H9 (cell line): ENCODE measurements at regions not wholly inside any gene's neighbourhood (a gene's known extent, or its start where the extent isn't known, plus 50 kb on each side); places are given as distances from the start of the nearest gene placed in this dataset.

ENCODE experiments used
- DNase-seq: peaks from one replicate; pipeline ENCODE4 v3.0.0-alpha.2; 2017
- H2AFZ ChIP-seq: one replicate; pipeline ENCODE4 v1.6.1; 2013; ENCODE audit warnings: mild to moderate bottlenecking, low read length, control low read depth, moderate library complexity
- H2AK5ac ChIP-seq: 2 replicates; pipeline ENCODE4 v1.6.1; 2013; ENCODE audit warnings: low read length, control low read depth, mixed read lengths; ENCODE audit not compliant: insufficient read length
- H2BK120ac ChIP-seq: one replicate; pipeline ENCODE4 v1.6.1; 2013; ENCODE audit warnings: low read depth, mild to moderate bottlenecking, low read length, control low read depth, inconsistent platforms; ENCODE audit not compliant: poor library complexity, severe bottlenecking
- H2BK12ac ChIP-seq: 2 replicates; pipeline ENCODE4 v1.6.1; 2013; ENCODE audit warnings: low read length, control low read depth, mixed read lengths, low read depth; ENCODE audit not compliant: insufficient read length
- H2BK15ac ChIP-seq: 2 replicates; pipeline ENCODE4 v1.6.1; 2013; ENCODE audit warnings: low read depth, low read length, control low read depth
- H2BK20ac ChIP-seq: one replicate; pipeline ENCODE4 v1.6.1; 2013; ENCODE audit warnings: low read depth, mild to moderate bottlenecking, low read length, control low read depth, inconsistent platforms; ENCODE audit not compliant: poor library complexity, severe bottlenecking
- H2BK5ac ChIP-seq: 2 replicates; pipeline ENCODE4 v1.6.1; 2013; ENCODE audit warnings: low read length, control low read depth, mixed read lengths; ENCODE audit not compliant: insufficient read length
- H3K14ac ChIP-seq: 2 replicates; pipeline ENCODE4 v1.6.1; 2013; ENCODE audit warnings: low read length, control low read depth; ENCODE audit not compliant: insufficient read depth
- H3K18ac ChIP-seq: 2 replicates; pipeline ENCODE4 v1.6.1; 2013; ENCODE audit warnings: low read depth, mild to moderate bottlenecking, mixed read lengths, low read length, control low read depth; ENCODE audit not compliant: insufficient read length
- H3K23ac ChIP-seq: 2 replicates; pipeline ENCODE4 v1.6.1; 2013; ENCODE audit warnings: low read length, control low read depth, mixed read lengths, low read depth; ENCODE audit not compliant: insufficient read length
- H3K23me2 ChIP-seq: 2 replicates; pipeline ENCODE4 v1.6.1; 2013; ENCODE audit warnings: low read depth, mild to moderate bottlenecking, mixed read lengths, low read length, control low read depth; ENCODE audit not compliant: insufficient read length, poor library complexity, severe bottlenecking
- H3K27ac ChIP-seq: 2 replicates; pipeline ENCODE4 v1.5.1; 2013; ENCODE audit warnings: low read length, control low read depth, mixed read lengths, low read depth; ENCODE audit not compliant: insufficient read length
- H3K27me3 ChIP-seq: 2 replicates; pipeline ENCODE4 v1.6.1; 2013; ENCODE audit warnings: low read length, control low read depth, inconsistent platforms; ENCODE audit not compliant: insufficient read depth
- H3K4ac ChIP-seq: 2 replicates; pipeline ENCODE4 v1.6.1; 2013; ENCODE audit warnings: low read depth, mild to moderate bottlenecking, control low read depth, inconsistent platforms, low read length, moderate library complexity
- H3K4me1 ChIP-seq: 2 replicates; pipeline ENCODE4 v1.6.1; 2013; ENCODE audit warnings: low read length, control low read depth, inconsistent platforms; ENCODE audit not compliant: insufficient read depth
- H3K4me2 ChIP-seq: 2 replicates; pipeline ENCODE4 v1.6.1; 2013; ENCODE audit warnings: low read length, control low read depth, mixed read lengths; ENCODE audit not compliant: insufficient read length, insufficient read depth
- H3K56ac ChIP-seq: 2 replicates; pipeline ENCODE4 v1.6.1; 2013; ENCODE audit warnings: low read depth, mild to moderate bottlenecking, mixed read lengths, low read length, control low read depth; ENCODE audit not compliant: insufficient read length
- H3K79me1 ChIP-seq: 2 replicates; pipeline ENCODE4 v1.6.1; 2013; ENCODE audit warnings: low read depth, mild to moderate bottlenecking, moderate library complexity, low read length, control low read depth, inconsistent platforms; ENCODE audit not compliant: insufficient read depth, poor library complexity, severe bottlenecking
- H3K79me2 ChIP-seq: 2 replicates; pipeline ENCODE4 v1.6.1; 2013; ENCODE audit warnings: low read length, control low read depth, inconsistent platforms; ENCODE audit not compliant: insufficient read depth
- H3K9ac ChIP-seq: 2 replicates; pipeline ENCODE4 v1.6.1; 2013; ENCODE audit warnings: low read length, control low read depth, mixed read lengths; ENCODE audit not compliant: insufficient read length; ENCODE audit errors: extremely low read depth
- H3K9me3 ChIP-seq: one replicate; pipeline ENCODE4 v1.6.1; 2013; ENCODE audit warnings: low read depth, low read length, inconsistent platforms; ENCODE audit not compliant: control insufficient read depth
- H3T11ph ChIP-seq: one replicate; pipeline ENCODE4 v1.6.1; 2013; ENCODE audit warnings: mild to moderate bottlenecking, low read length, control low read depth, inconsistent platforms
- H4K20me1 ChIP-seq: one replicate; pipeline ENCODE4 v1.6.1; 2013; ENCODE audit not compliant: control insufficient read depth, insufficient read length, insufficient read depth
- H4K5ac ChIP-seq: 2 replicates; pipeline ENCODE4 v1.6.1; 2013; ENCODE audit warnings: low read depth, mild to moderate bottlenecking, mixed read lengths, low read length, control low read depth; ENCODE audit not compliant: insufficient read length
- H4K8ac ChIP-seq: replicated peaks from 2 replicates; pipeline ENCODE4 v1.6.1; 2013; ENCODE audit warnings: low read length, control low read depth, mixed read lengths, low read depth; ENCODE audit not compliant: insufficient read length
- H4K91ac ChIP-seq: 2 replicates; pipeline ENCODE4 v1.6.1; 2013; ENCODE audit warnings: low read depth, mild to moderate bottlenecking, moderate library complexity, mixed read lengths, low read length, control low read depth; ENCODE audit not compliant: insufficient read length
- H3K27ac Mint-ChIP-seq, 3 experiments: 2 replicates in 2 of 3; 3 replicates in 1 of 3; pipeline ENCODE4 v1.8.0; 2020 to 2021; ENCODE audit warnings: mixed read lengths in 3 of 3, mild to moderate bottlenecking in 1 of 3, moderate library complexity in 1 of 3
- H3K27me3 Mint-ChIP-seq: 2 replicates; pipeline ENCODE4 v1.8.0; 2021; ENCODE audit warnings: low read depth, mild to moderate bottlenecking, moderate library complexity, mixed read lengths
- H3K36me3 Mint-ChIP-seq, 3 experiments: 2 replicates in 2 of 3; 3 replicates in 1 of 3; pipeline ENCODE4 v1.8.0; 2020 to 2021; ENCODE audit warnings: low read depth in 3 of 3, mixed read lengths in 3 of 3; ENCODE audit not compliant: insufficient read depth in 1 of 3
- H3K4me1 Mint-ChIP-seq, 2 experiments: 2 replicates each; pipeline ENCODE4 v1.8.0; 2020; ENCODE audit warnings: mixed read lengths in 2 of 2
- H3K4me3 Mint-ChIP-seq, 2 experiments: 2 replicates in 1 of 2; 3 replicates in 1 of 2; pipeline ENCODE4 v1.8.0; 2020 to 2021; ENCODE audit warnings: mild to moderate bottlenecking in 2 of 2, mixed read lengths in 2 of 2, moderate library complexity in 1 of 2
- H3K9me3 Mint-ChIP-seq, 2 experiments: 2 replicates in 1 of 2; 3 replicates in 1 of 2; pipeline ENCODE4 v1.8.0; 2020; ENCODE audit warnings: mild to moderate bottlenecking in 2 of 2, mixed read lengths in 2 of 2, moderate library complexity in 1 of 2
- WGBS: extraction: QIAGEN DNeasy Blood & Tissue Kit; methylation state at CpG from one replicate; pipeline ENCODE4 v1.1.7; 2013; ENCODE audit warnings: missing lambda C conversion rate, low lambda C conversion rate, mixed read lengths; ENCODE audit not compliant: insufficient read length; ENCODE audit errors: extremely low coverage; 5-methylcytosine and 5-hydroxymethylcytosine counted together
- TF ChIP-seq, protein P1 (sequence below): fragments of 200-600 bp; sonication (generic); conservative IDR thresholded peaks from 3 replicates; pipeline ENCODE4 v1.8.0; 2021; ENCODE audit warnings: antibody characterized with exemption, mild to moderate bottlenecking

DNA sequence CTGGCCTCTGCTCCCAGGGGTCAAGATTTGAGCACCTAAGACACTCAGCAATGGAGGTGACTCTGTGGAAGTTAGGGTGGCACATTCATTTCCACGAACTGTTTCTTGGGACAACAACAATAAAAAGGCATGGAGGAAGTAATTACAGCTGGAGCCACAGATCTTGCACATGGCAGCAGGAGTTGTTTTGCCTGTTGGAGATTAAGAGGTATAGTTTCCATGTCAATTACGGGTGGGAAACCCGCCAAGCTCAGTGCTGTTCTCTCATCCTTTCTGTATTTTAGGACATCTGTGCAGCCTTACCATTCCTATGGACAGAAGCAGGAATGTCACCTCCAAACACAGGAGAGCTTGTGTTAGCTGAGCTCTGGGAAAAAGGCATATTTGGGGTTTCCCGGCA is 201.2 kb downstream of the SNX10 start:
- H2AK5ac ChIP-seq, result no peak overlapping the region
- H3K4me1 Mint-ChIP-seq, result peaks cover 8 to 11% of the 10 kb centered on the region in 2 experiments
- H3K79me1 ChIP-seq, result no peaks in the 10 kb centered on the region
- DNase-seq, result no peak
- H3K27ac ChIP-seq, result no peak overlapping the region
- H4K8ac ChIP-seq, result no peak overlapping the region
- no peak overlapping the region for H3K4ac ChIP-seq
- H3T11ph ChIP-seq, result no peak overlapping the region
- no peak overlapping the region for H2BK120ac ChIP-seq
- H3K18ac ChIP-seq, result no peak overlapping the region
- peaks cover 2% of the 10 kb centered on the region; the same call in 1 of the 2 replicates for H3K27me3 Mint-ChIP-seq
- no peak overlapping the region for H3K4me3 Mint-ChIP-seq
- H3K23me2 ChIP-seq, result no peaks in the 10 kb centered on the region
- no peak overlapping the region for H3K4me2 ChIP-seq
- no peaks in the 10 kb centered on the region for H3K79me2 ChIP-seq
- no peak overlapping the region for H3K14ac ChIP-seq
- no peaks in the 10 kb centered on the region for H3K36me3 Mint-ChIP-seq
- H3K27me3 ChIP-seq, result no peaks in the 10 kb centered on the region
- no peak overlapping the region for H2BK12ac ChIP-seq
- H3K9ac ChIP-seq, result no peak overlapping the region
- H2BK15ac ChIP-seq, result no peak overlapping the region
- WGBS, result no CpG with 5 or more reads among the region's 4 CpGs
- TF ChIP-seq, protein P1, sequence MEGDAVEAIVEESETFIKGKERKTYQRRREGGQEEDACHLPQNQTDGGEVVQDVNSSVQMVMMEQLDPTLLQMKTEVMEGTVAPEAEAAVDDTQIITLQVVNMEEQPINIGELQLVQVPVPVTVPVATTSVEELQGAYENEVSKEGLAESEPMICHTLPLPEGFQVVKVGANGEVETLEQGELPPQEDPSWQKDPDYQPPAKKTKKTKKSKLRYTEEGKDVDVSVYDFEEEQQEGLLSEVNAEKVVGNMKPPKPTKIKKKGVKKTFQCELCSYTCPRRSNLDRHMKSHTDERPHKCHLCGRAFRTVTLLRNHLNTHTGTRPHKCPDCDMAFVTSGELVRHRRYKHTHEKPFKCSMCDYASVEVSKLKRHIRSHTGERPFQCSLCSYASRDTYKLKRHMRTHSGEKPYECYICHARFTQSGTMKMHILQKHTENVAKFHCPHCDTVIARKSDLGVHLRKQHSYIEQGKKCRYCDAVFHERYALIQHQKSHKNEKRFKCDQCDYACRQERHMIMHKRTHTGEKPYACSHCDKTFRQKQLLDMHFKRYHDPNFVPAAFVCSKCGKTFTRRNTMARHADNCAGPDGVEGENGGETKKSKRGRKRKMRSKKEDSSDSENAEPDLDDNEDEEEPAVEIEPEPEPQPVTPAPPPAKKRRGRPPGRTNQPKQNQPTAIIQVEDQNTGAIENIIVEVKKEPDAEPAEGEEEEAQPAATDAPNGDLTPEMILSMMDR, result no peak
- H4K20me1 ChIP-seq, result no peaks in the 10 kb centered on the region
- H4K91ac ChIP-seq, result no peak overlapping the region
- H2BK5ac ChIP-seq, result no peak overlapping the region
- H4K5ac ChIP-seq, result no peak overlapping the region
- no peak overlapping the region for H3K23ac ChIP-seq
- no peak overlapping the region for H2BK20ac ChIP-seq
- H3K9me3 Mint-ChIP-seq, result no peaks in the 10 kb centered on the region
- no peaks in the 10 kb centered on the region for H3K9me3 ChIP-seq
- no peaks in the 10 kb centered on the region; the same call in 1 of the 2 replicates for H3K4me1 ChIP-seq
- H3K27ac Mint-ChIP-seq, result no peak overlapping the region
- H2AFZ ChIP-seq, result no peak overlapping the region
- no peak overlapping the region for H3K56ac ChIP-seq
